HL-60 (cell line): ENCODE measurements at regions not wholly inside any gene's neighbourhood (a gene's known extent, or its start where the extent isn't known, plus 50 kb on each side); places are given as distances from the start of the nearest gene placed in this dataset.

Experiments
- DNase-seq, 2 experiments: peaks; one replicate each; pipeline ENCODE4 v3.0.0-alpha.2; 2010 to 2020; ENCODE audit warnings: low read depth in 1 of 2, low spot score in 1 of 2
- H3K27ac ChIP-seq: fragments of 250-450 bp; sonication (Bioruptor Pico); replicated peaks from 2 replicates; pipeline ENCODE4 v1.5.1; 2020; ENCODE audit warnings: mild to moderate bottlenecking, moderate library complexity
- H3K27me3 ChIP-seq: fragments of 250-450 bp; sonication (Bioruptor Pico); 2 replicates; pipeline ENCODE4 v1.5.1; 2021; ENCODE audit warnings: mild to moderate bottlenecking, moderate library complexity; ENCODE audit not compliant: insufficient read depth, poor library complexity, severe bottlenecking
- H3K4me3 ChIP-seq: replicated peaks from 2 replicates; pipeline ENCODE4 v1.5.1; 2011; ENCODE audit warnings: mild to moderate bottlenecking, control low read depth, low read length; ENCODE audit not compliant: insufficient read depth
- CTCF ChIP-seq: IDR thresholded peaks from one replicate; pipeline ENCODE4 v1.5.1; 2011; ENCODE audit warnings: low read length, control low read depth, inconsistent platforms; ENCODE audit not compliant: insufficient read depth
- GABPA ChIP-seq: IDR thresholded peaks from 2 replicates; pipeline ENCODE4 v1.6.1; 2012; ENCODE audit warnings: low read depth
- POLR2AphosphoS5 ChIP-seq: IDR thresholded peaks from 2 replicates; pipeline ENCODE4 v1.6.1; 2012; ENCODE audit warnings: low read depth
- SPI1 ChIP-seq: IDR thresholded peaks from 2 replicates; pipeline ENCODE4 v1.6.1; 2012; ENCODE audit warnings: low read depth, mild to moderate bottlenecking, borderline replicate concordance
- TF ChIP-seq, protein P1 (sequence below): IDR thresholded peaks from 2 replicates; pipeline ENCODE4 v1.6.1; 2012; ENCODE audit warnings: low read depth; ENCODE audit not compliant: insufficient replicate concordance

DNA sequence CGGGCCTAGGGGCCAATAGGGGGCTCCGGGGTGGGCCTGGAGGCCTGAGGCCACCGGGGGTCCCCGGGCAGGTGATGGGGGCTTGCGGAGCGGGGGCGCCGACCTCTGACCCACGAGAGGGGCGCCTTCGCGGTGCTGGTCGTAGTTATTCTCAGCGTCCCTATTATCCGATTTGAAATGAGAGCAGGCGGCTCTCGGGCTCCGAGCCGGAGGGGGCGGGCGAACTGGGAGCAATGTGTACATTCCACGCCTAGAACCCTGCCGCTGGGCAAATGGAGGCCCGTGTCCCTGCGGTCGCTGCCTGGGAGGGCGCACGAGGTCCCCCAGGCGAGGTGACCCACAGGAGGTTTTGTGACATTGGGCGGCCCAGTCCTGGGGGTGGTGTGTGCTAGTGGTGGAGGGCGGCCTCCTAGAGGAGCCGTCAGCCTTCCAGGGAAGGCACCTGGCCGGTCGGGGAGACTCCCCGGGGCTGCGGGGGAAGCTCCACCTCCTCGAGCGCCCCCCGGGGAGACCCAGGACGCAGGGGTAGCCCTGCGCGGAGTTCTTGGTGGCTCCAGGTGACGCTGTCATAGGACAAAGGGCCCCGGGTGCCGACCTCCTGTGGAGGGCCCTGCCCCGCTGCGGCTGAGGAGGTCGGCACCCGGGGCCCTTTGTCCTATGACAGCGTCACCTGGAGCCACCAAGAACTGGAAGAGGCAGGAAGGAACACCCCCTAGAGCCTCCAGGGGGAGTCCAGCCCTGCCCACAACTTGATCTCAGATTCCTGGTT lies 102.6 kb upstream of the PRKX start:
- peak overlapping the region; percentile 97 for H3K27ac ChIP-seq

DNA sequence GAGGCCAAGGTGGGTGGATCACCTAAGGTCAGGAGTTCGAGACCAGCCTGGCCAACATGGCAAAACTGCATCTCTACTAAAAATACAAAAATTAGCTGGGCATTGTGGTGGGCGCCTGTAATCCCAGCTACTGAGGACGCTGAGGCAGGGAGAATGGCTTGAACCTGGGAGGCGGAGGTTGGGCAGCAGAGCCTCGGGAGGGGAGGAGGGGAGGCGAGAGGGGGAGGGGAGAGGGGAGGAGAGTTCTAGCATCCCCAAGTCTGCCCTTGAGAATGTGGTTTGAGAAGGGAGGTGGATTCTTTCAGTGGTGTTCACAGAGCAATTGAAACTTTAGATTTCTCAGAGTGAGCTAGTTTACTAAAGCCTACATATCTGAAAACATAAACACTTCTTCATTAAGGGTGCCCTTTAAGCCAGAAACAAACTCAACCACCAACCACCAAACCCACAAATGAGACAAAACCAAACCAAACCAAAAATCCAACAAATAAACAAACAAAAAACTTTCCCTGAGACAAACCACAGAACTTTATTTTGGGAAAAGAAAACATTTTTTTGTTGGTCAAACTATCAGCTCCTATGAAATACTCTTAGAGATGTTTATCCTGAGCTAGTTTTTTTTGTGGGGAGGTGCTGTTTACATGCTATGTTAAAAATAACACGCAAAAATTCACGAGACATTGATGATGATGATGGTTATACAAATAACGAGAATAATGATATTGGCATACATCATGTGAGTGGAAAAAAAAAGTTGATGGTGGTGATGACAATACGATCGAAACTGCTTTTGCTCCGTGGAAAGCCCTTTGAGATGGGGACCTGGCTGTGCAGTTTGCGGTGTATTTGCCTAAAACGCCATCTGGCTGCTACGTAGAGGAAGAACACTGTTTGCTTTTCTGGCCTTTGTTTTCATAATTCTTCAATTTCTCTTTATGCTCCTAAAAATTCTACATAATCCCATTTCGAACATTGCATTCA lies 98.2 kb upstream of the PRKX start:
- Histone ChIP-seq H3K27ac (no peak overlapping the region), H3K27me3 (no peaks in the 10 kb centered on the region), H3K4me3 (no peak overlapping the region)
- DNase-seq, result peak in 1 of 2 experiments; percentile 25
- TF ChIP-seq, protein P1, sequence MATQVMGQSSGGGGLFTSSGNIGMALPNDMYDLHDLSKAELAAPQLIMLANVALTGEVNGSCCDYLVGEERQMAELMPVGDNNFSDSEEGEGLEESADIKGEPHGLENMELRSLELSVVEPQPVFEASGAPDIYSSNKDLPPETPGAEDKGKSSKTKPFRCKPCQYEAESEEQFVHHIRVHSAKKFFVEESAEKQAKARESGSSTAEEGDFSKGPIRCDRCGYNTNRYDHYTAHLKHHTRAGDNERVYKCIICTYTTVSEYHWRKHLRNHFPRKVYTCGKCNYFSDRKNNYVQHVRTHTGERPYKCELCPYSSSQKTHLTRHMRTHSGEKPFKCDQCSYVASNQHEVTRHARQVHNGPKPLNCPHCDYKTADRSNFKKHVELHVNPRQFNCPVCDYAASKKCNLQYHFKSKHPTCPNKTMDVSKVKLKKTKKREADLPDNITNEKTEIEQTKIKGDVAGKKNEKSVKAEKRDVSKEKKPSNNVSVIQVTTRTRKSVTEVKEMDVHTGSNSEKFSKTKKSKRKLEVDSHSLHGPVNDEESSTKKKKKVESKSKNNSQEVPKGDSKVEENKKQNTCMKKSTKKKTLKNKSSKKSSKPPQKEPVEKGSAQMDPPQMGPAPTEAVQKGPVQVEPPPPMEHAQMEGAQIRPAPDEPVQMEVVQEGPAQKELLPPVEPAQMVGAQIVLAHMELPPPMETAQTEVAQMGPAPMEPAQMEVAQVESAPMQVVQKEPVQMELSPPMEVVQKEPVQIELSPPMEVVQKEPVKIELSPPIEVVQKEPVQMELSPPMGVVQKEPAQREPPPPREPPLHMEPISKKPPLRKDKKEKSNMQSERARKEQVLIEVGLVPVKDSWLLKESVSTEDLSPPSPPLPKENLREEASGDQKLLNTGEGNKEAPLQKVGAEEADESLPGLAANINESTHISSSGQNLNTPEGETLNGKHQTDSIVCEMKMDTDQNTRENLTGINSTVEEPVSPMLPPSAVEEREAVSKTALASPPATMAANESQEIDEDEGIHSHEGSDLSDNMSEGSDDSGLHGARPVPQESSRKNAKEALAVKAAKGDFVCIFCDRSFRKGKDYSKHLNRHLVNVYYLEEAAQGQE, result no peak
- TF ChIP-seq CTCF (no peak), GABPA (no peak), SPI1 (no peak), POLR2AphosphoS5 (no peak)

More for the DNA sequence above, 102.6 kb upstream of the PRKX start:
- TF ChIP-seq GABPA (no peak), POLR2AphosphoS5 (peak; percentile 52)
- H3K4me3 ChIP-seq, result peak overlapping the region; percentile 46
- DNase-seq, result peak; percentile 12 to 68
- no peaks in the 10 kb centered on the region for H3K27me3 ChIP-seq

DNA sequence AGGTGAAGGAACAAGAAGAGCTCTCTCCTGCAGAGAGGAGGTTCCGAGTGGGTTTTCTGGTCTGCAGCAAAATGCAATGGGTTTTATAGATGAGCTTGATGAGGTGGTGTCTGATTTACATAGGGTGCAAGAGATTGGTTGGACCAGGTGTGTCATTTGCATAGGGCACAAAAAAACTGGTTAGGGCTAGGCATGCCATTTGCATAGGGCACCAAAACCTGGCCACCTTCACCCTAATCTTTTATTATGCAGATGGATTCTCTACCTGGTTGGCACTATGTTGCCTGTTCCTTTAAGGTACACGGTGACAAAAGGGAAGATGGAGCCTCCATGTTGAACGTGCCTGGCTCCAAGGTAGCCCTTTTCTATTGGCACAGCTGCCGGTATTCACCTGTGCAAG lies 94.5 kb upstream of the PRKX start:
- TF ChIP-seq, protein P1, result no peak
- TF ChIP-seq GABPA (no peak), SPI1 (no peak), POLR2AphosphoS5 (no peak), CTCF (no peak)
- H3K4me3 ChIP-seq, result no peak overlapping the region
- no peak for DNase-seq
- H3K27ac ChIP-seq, result no peak overlapping the region
- no peaks in the 10 kb centered on the region for H3K27me3 ChIP-seq

DNA sequence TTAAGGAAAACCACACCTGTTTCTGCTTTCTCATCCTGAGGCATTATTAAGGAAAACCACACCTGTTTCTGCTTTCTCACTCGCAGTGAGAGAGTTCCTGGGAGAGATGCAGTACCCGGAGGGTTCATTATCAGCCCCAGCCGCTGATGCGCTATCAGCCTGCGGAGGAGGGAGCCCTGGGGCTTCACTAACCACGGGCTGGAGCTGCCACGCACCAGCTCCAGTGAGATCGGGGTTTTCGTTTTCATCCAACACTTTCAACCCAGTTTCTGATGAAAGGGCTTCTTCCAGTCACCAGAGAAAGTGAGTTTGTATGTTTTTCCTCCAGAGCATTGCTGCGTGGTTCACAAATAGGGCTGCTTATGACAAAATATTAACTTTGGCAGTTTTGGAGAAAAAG lies 93.2 kb upstream of the PRKX start:
- Histone ChIP-seq H3K27me3 (no peaks in the 10 kb centered on the region), H3K27ac (no peak overlapping the region), H3K4me3 (no peak overlapping the region)
- no peak for DNase-seq
- no peak for TF ChIP-seq SPI1
- no peak for TF ChIP-seq GABPA
- no peak for TF ChIP-seq CTCF
- no peak for TF ChIP-seq POLR2AphosphoS5
- TF ChIP-seq, protein P1, result no peak
